Chondrocyte (in vitro differentiated cells): ENCODE measurements at regions not wholly inside any gene's neighbourhood (a gene's known extent, or its start where the extent isn't known, plus 50 kb on each side); places are given as distances from the start of the nearest gene placed in this dataset.

Experiments used
- DNase-seq: peaks from one replicate; pipeline ENCODE4 v3.0.0; 2021; ENCODE audit warnings: mixed read lengths, low spot score
- H3K27ac Mint-ChIP-seq: one replicate; pipeline ENCODE4 v1.8.0; 2021; ENCODE audit warnings: mild to moderate bottlenecking, moderate library complexity, mixed read lengths; ENCODE audit not compliant: unreplicated experiment
- H3K27me3 Mint-ChIP-seq: 2 replicates; pipeline ENCODE4 v1.8.0; 2021; ENCODE audit warnings: low read depth, mixed read lengths
- H3K36me3 Mint-ChIP-seq: 2 replicates; pipeline ENCODE4 v1.8.0; 2021; ENCODE audit warnings: low read depth, mixed read lengths
- H3K4me1 Mint-ChIP-seq: 2 replicates; pipeline ENCODE4 v1.8.0; 2021; ENCODE audit warnings: low read depth, mild to moderate bottlenecking, mixed read lengths
- H3K4me3 Mint-ChIP-seq: one replicate; pipeline ENCODE4 v1.8.0; 2021; ENCODE audit warnings: mild to moderate bottlenecking, moderate library complexity, mixed read lengths; ENCODE audit not compliant: unreplicated experiment
- H3K9me3 Mint-ChIP-seq: 2 replicates; pipeline ENCODE4 v1.8.0; 2021; ENCODE audit warnings: low read depth, mixed read lengths
- CTCF ChIP-seq: fragments of 200-600 bp; sonication (generic); IDR thresholded peaks from 2 replicates; pipeline ENCODE4 v1.5.0; 2021; ENCODE audit warnings: antibody characterized with exemption, mild to moderate bottlenecking, moderate library complexity

GRCh38 chr6:40183902-40184301, 249.6 kb upstream of the MOCS1 start:
- no peak overlapping the region for H3K4me3 Mint-ChIP-seq
- peaks cover 29% of the 10 kb centered on the region for H3K9me3 Mint-ChIP-seq
- peaks cover 3% of the 10 kb centered on the region for H3K4me1 Mint-ChIP-seq
- DNase-seq = no peak
- peaks cover 9% of the 10 kb centered on the region for H3K27me3 Mint-ChIP-seq
- H3K36me3 Mint-ChIP-seq = peaks cover 11% of the 10 kb centered on the region
- no peak overlapping the region for H3K27ac Mint-ChIP-seq
- TF ChIP-seq CTCF = no peak

GRCh38 chr6:40181367-40181766, 247.1 kb upstream of the MOCS1 start:
- Mint-ChIP-seq H3K4me1 (peaks cover 3% of the 10 kb centered on the region), H3K36me3 (peaks cover 11% of the 10 kb centered on the region), H3K9me3 (peaks cover 30% of the 10 kb centered on the region), H3K4me3 (no peak overlapping the region), H3K27me3 (peaks cover 11% of the 10 kb centered on the region), H3K27ac (no peak overlapping the region)
- DNase-seq = no peak
- no peak for TF ChIP-seq CTCF

- no peak for DNase-seq
- Mint-ChIP-seq H3K27ac (no peak overlapping the region), H3K4me1 (peaks cover 3% of the 10 kb centered on the region), H3K4me3 (no peak overlapping the region), H3K27me3 (peaks cover 21% of the 10 kb centered on the region), H3K36me3 (peaks cover 11% of the 10 kb centered on the region), H3K9me3 (peaks cover 30% of the 10 kb centered on the region)
- TF ChIP-seq CTCF = no peak
Observed at GRCh38 chr6:40180271-40180670, 246.0 kb upstream of the MOCS1 start.

GRCh38 chr6:40179496-40179895, 245.2 kb upstream of the MOCS1 start:
- H3K4me3 Mint-ChIP-seq = no peak overlapping the region
- no peak for DNase-seq
- TF ChIP-seq CTCF = no peak
- H3K27ac Mint-ChIP-seq = no peak overlapping the region
- peaks cover 22% of the 10 kb centered on the region for H3K27me3 Mint-ChIP-seq
- H3K4me1 Mint-ChIP-seq = peaks cover 3% of the 10 kb centered on the region
- peaks cover 11% of the 10 kb centered on the region for H3K36me3 Mint-ChIP-seq
- H3K9me3 Mint-ChIP-seq = peaks cover 26% of the 10 kb centered on the region

- TF ChIP-seq CTCF = no peak
- Mint-ChIP-seq H3K9me3 (peaks cover 9% of the 10 kb centered on the region), H3K36me3 (no peaks in the 10 kb centered on the region), H3K27ac (no peak overlapping the region), H3K4me3 (no peak overlapping the region), H3K4me1 (no peaks in the 10 kb centered on the region), H3K27me3 (peaks cover 23% of the 10 kb centered on the region)
- DNase-seq = no peak
Observed at GRCh38 chr6:40177598-40177997, 243.3 kb upstream of the MOCS1 start.
